Prostate gland (tissue), 2 donors: ENCODE measurements at regions not wholly inside any gene's neighbourhood (a gene's known extent, or its start where the extent isn't known, plus 50 kb on each side); places are given as distances from the start of the nearest gene placed in this dataset.
"Not testable (repeated sequence)": the region's sequence is repeated elsewhere in the genome, so short reads cannot be mapped to it uniquely, and the experiment has no call there.

Experiments
- CTCF ChIP-seq, 4 experiments: fragments of 200-600 bp in 2 of 4; fragments of 450-650 bp in 2 of 4; sonication (generic) in 2 of 4; IDR thresholded peaks; 1 replicate in 3 of 4; 2 replicates in 1 of 4; pipeline ENCODE4 v1.5.1; 2016 to 2019; ENCODE audit warnings: antibody characterized with exemption in 4 of 4, mild to moderate bottlenecking in 2 of 4, moderate library complexity in 2 of 4
- POLR2AphosphoS5 ChIP-seq: sonication (generic); formaldehyde crosslinking; IDR thresholded peaks from one replicate; pipeline ENCODE4 v1.6.1; 2017; ENCODE audit warnings: antibody characterized with exemption

- TF ChIP-seq POLR2AphosphoS5; CTCF (IDR thresholded peaks at IDR 0.05): not testable (repeated sequence)
These were observed 199.4 kb upstream of the PODXL start for GRCh38 chr7:131755801-131756200.
